Caco-2 (cell line): ENCODE measurements at regions not wholly inside any gene's neighbourhood (a gene's known extent, or its start where the extent isn't known, plus 50 kb on each side); places are given as distances from the start of the nearest gene placed in this dataset. TPM values are rescaled to one million over a fixed set of nuclear protein-coding genes. Genes with fewer than 3 reads are reported as not detected.

Source experiments
- BruUV-seq: library from RNA; stranded (reverse); fragments of 400-500 nt; replicated peaks from 2 replicates; lab custom pipeline; 2021; lab: Mats Ljungman, UMichigan
- CTCF ChIA-PET: fragments of 300-600 bp; sonication (Branson Sonifier 250); formaldehyde crosslinking; loops from one replicate; lab custom pipeline; 2022; ENCODE audit warnings: antibody characterized with exemption; lab: Charles Lee
- POLR2A ChIA-PET: fragments of 300-600 bp; sonication (Branson Sonifier 250); formaldehyde crosslinking; loops from one replicate; lab custom pipeline; 2022; ENCODE audit warnings: antibody characterized with exemption; lab: Charles Lee
- DNase-seq, 2 experiments: peaks; one replicate each; pipeline versions ENCODE4 v3.0.0 to v3.0.0-alpha.2; 2020 to 2022
- H3K27me3 ChIP-seq: replicated peaks from 2 replicates; pipeline ENCODE4 v1.6.0; 2011; ENCODE audit warnings: low read length; ENCODE audit not compliant: control insufficient read depth, insufficient read depth
- H3K36me3 ChIP-seq: 2 replicates; pipeline ENCODE4 v1.5.1; 2011; ENCODE audit warnings: low read length; ENCODE audit not compliant: control insufficient read depth, insufficient read depth
- H3K4me1 ChIP-seq: fragments of 250-450 bp; sonication (Bioruptor Pico); 2 replicates; pipeline ENCODE4 v1.5.1; 2020; ENCODE audit warnings: mild to moderate bottlenecking
- H3K4me3 ChIP-seq: 2 replicates; pipeline ENCODE4 v1.5.1; 2011; ENCODE audit warnings: low read depth, mild to moderate bottlenecking, control low read depth, low read length
- H3K9me3 ChIP-seq: fragments of 250-450 bp; sonication (Bioruptor Pico); 2 replicates; pipeline ENCODE4 v1.5.1; 2020; ENCODE audit warnings: mild to moderate bottlenecking, moderate library complexity
- H3K27ac Mint-ChIP-seq: one replicate; pipeline ENCODE4 v1.8.0; 2022; ENCODE audit warnings: mixed read lengths; ENCODE audit not compliant: unreplicated experiment
- H3K27me3 Mint-ChIP-seq: one replicate; pipeline ENCODE4 v1.8.0; 2022; ENCODE audit warnings: mixed read lengths; ENCODE audit not compliant: insufficient read depth, unreplicated experiment
- H3K36me3 Mint-ChIP-seq: one replicate; pipeline ENCODE4 v1.8.0; 2022; ENCODE audit warnings: mild to moderate bottlenecking, mixed read lengths; ENCODE audit not compliant: insufficient read depth, unreplicated experiment
- H3K4me1 Mint-ChIP-seq: one replicate; pipeline ENCODE4 v1.8.0; 2022; ENCODE audit warnings: low read depth, mixed read lengths; ENCODE audit not compliant: unreplicated experiment
- H3K4me3 Mint-ChIP-seq: one replicate; pipeline ENCODE4 v1.8.0; 2022; ENCODE audit warnings: mild to moderate bottlenecking, moderate library complexity, mixed read lengths; ENCODE audit not compliant: unreplicated experiment
- H3K9me3 Mint-ChIP-seq: one replicate; pipeline ENCODE4 v1.8.0; 2022; ENCODE audit warnings: mixed read lengths; ENCODE audit not compliant: unreplicated experiment
- CTCF ChIP-seq, 2 experiments: fragments of 200-600 bp in 1 of 2; IDR thresholded peaks; 1 replicate in 1 of 2; 2 replicates in 1 of 2; pipeline versions ENCODE4 v1.5.1 to v1.8.0; 2011 to 2022; ENCODE audit warnings: antibody characterized with exemption in 1 of 2, control low read depth in 1 of 2, inconsistent platforms in 1 of 2, low read depth in 1 of 2, low read length in 1 of 2, mild to moderate bottlenecking in 1 of 2, moderate library complexity in 1 of 2; ENCODE audit not compliant: insufficient read depth in 1 of 2, severe bottlenecking in 1 of 2, unreplicated experiment in 1 of 2
- intact Hi-C: fragments of 100-400 bp; cut with micrococcal nuclease; formaldehyde crosslinking; loops from one replicate; pipeline ENCODE4 v1.10.0; 2022; ENCODE audit not compliant: unreplicated experiment
- microRNA-seq: library from miRNA; unstranded; fragments of <30 nt; microRNA quantifications from one replicate; pipeline ENCODE4 v1.2.0, GENCODE V29; 2022

GRCh38 chr2:181399027-181399426 is 58.2 kb upstream of the ITGA4 start:
- intact Hi-C loops: no loop called here
- POLR2A ChIA-PET: no interaction called here
- Mint-ChIP-seq H3K27me3 (no peaks in the 10 kb centered on the region), H3K4me1 (no peaks in the 10 kb centered on the region), H3K36me3 (no peaks in the 10 kb centered on the region), H3K27ac (no peak overlapping the region), H3K4me3 (no peak overlapping the region), H3K9me3 (no peaks in the 10 kb centered on the region)
- no TSS peak for BruUV-seq
- no peak for DNase-seq
- Histone ChIP-seq H3K36me3 (no peaks in the 10 kb centered on the region), H3K4me3 (no peak overlapping the region), H3K9me3 (no peaks in the 10 kb centered on the region), H3K27me3 (no peaks in the 10 kb centered on the region), H3K4me1 (no peaks in the 10 kb centered on the region)
- TF ChIP-seq CTCF (IDR thresholded peaks at IDR 0.05; ENCODE audit: insufficient read depth in 1 of 2, low read depth in 1 of 2, low read length in 1 of 2, severe bottlenecking in 1 of 2, unreplicated experiment in 1 of 2): no peak
- CTCF ChIA-PET: no interaction called here

GRCh38 chr2:181404472-181404871 is 52.7 kb upstream of the ITGA4 start:
- no peak for DNase-seq
- ChIA-PET CTCF (no interaction called here), POLR2A (no interaction called here)
- Mint-ChIP-seq H3K36me3 (no peaks in the 10 kb centered on the region), H3K4me1 (no peaks in the 10 kb centered on the region), H3K27me3 (peaks cover 10% of the 10 kb centered on the region), H3K4me3 (no peak overlapping the region), H3K9me3 (no peaks in the 10 kb centered on the region), H3K27ac (no peak overlapping the region)
- Histone ChIP-seq H3K36me3 (no peaks in the 10 kb centered on the region), H3K4me3 (no peak overlapping the region), H3K9me3 (no peaks in the 10 kb centered on the region), H3K27me3 (no peaks in the 10 kb centered on the region), H3K4me1 (no peaks in the 10 kb centered on the region)
- no TSS peak for BruUV-seq
- TF ChIP-seq CTCF (IDR thresholded peaks at IDR 0.05; ENCODE audit: insufficient read depth in 1 of 2, low read depth in 1 of 2, low read length in 1 of 2, severe bottlenecking in 1 of 2, unreplicated experiment in 1 of 2): no peak
- intact Hi-C loops: no loop called here

DNA sequence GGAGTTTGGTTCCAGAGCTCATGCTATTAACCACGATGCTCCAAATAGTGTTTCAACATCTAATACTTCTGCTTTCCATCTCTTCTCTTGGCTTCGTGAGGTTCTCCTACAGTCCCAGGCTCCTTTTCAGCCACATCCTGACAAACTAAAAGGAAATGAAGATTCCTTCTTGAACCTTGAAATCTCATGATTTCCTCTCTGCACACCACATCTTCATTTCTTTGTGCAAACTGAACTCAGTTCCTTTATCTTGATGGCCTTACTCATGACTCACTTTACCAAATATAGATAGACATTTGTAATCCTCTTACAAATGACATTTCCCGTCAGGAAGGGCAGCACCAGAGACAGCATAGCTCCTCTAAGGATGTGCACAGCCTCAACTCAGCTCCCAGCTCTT is 50.0 kb upstream of the ITGA4 start:
- no peak for TF ChIP-seq CTCF (IDR thresholded peaks at IDR 0.05; ENCODE audit: insufficient read depth in 1 of 2, low read depth in 1 of 2, low read length in 1 of 2, severe bottlenecking in 1 of 2, unreplicated experiment in 1 of 2)
- no TSS peak for BruUV-seq
- no peaks in the 10 kb centered on the region for H3K27me3 ChIP-seq
- DNase-seq: no peak
- no peaks in the 10 kb centered on the region for H3K36me3 ChIP-seq
- no peaks in the 10 kb centered on the region for H3K4me1 ChIP-seq
- ChIA-PET POLR2A (no interaction called here), CTCF (no interaction called here)
- H3K27me3 Mint-ChIP-seq: peaks cover 15% of the 10 kb centered on the region
- H3K27ac Mint-ChIP-seq: no peak overlapping the region
- no peaks in the 10 kb centered on the region for H3K36me3 Mint-ChIP-seq
- no peaks in the 10 kb centered on the region for H3K4me1 Mint-ChIP-seq
- no peaks in the 10 kb centered on the region for H3K9me3 ChIP-seq
- H3K4me3 ChIP-seq: no peak overlapping the region
- no peak overlapping the region for H3K4me3 Mint-ChIP-seq
- intact Hi-C loops: no loop called here
- no peaks in the 10 kb centered on the region for H3K9me3 Mint-ChIP-seq

Small RNA genes lying in the stretch of these regions (microRNA-seq; reads per million reads assigned to microRNA genes)
- not detected for gene MIR4437
